Stimulated activated CD4-positive, alpha-beta T cell treated with anti-CD3 and anti-CD28 coated beads, Interleukin-15, amount 100 ng/mL, for 1 hour (primary cell): ENCODE measurements at regions not wholly inside any gene's neighbourhood (a gene's known extent, or its start where the extent isn't known, plus 50 kb on each side); places are given as distances from the start of the nearest gene placed in this dataset.
"Not testable (repeated sequence)": the region's sequence is repeated elsewhere in the genome, so short reads cannot be mapped to it uniquely, and the experiment has no call there.

Experiments used
- DNase-seq, 2 donors: peaks; one replicate each; pipeline ENCODE4 v3.0.0-alpha.2; 2020; ENCODE audit warnings: low read depth in 1 of 2, low spot score in 1 of 2

DNA sequence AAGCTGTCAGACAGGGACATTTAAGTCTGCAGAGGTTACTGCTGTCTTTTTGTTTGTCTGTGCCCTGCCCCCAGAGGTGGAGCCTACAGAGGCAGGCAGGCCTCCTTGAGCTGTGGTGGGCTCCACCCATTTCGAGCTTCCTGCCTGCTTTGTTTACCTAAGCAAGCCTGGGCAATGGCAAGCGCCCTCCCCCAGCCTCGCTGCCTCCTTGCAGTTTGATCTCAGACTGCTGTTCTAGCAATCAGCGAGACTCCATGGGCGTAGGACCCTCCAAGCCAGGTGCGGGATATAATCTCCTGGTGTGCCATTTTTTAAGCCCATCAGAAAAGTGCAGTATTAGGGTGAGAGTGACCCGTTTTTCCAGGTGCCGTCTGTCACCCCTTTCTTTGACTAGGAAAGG, 53.6 kb upstream of the EDA2R start:
- DNase-seq: not testable (repeated sequence)
